Uterus (tissue), 2 donors: ENCODE measurements at regions not wholly inside any gene's neighbourhood (a gene's known extent, or its start where the extent isn't known, plus 50 kb on each side); places are given as distances from the start of the nearest gene placed in this dataset.

Experiments used
- POLR2A ChIP-seq, 2 donors: fragments of 450-650 bp; IDR thresholded peaks; one replicate each; pipeline ENCODE4 v1.6.1; 2016; ENCODE audit warnings: antibody characterized with exemption in 2 of 2, mild to moderate bottlenecking in 1 of 2, moderate library complexity in 1 of 2
- TF ChIP-seq, protein P1 (sequence below), 4 experiments: fragments of 200-600 bp in 2 of 4; fragments of 450-650 bp in 2 of 4; sonication (generic) in 2 of 4; IDR thresholded peaks; one replicate each; pipeline ENCODE4 v1.5.1; 2016 to 2019; ENCODE audit warnings: antibody characterized with exemption in 4 of 4, mild to moderate bottlenecking in 2 of 4, moderate library complexity in 1 of 4

DNA sequence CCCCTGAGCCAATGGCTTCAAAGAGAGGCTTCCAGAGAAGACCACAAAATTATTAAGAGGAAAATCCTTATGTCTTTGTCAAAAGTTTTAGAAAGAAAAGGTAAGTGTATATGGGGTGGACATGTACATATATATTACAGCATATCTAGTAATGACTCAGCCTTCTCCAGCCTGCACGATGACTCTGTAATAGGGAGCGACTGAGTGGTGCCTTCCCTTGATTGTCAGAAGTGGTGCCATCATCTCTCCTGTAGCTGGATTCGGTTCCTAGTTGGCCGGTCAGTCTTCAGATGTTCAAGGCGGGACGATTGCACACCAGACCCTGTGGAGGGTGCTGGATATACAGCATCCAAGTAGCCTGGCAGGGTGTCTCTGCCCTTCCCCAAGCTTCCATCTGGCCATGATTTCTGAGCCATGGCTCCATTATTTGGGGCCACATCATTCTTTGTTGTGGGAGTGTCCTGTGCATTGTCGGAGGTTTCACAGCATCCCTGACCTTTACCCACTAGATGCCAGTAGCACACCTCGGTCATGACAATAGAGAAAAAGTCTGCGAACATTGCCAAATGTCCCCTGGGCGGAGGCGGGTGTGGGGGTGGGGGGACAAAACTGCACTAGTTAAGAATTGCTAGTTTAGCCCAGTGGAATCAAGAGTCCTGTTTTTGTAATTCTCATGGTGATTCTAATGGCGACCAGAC lies 206.2 kb upstream of the KAZN start:
- TF ChIP-seq, protein P1, sequence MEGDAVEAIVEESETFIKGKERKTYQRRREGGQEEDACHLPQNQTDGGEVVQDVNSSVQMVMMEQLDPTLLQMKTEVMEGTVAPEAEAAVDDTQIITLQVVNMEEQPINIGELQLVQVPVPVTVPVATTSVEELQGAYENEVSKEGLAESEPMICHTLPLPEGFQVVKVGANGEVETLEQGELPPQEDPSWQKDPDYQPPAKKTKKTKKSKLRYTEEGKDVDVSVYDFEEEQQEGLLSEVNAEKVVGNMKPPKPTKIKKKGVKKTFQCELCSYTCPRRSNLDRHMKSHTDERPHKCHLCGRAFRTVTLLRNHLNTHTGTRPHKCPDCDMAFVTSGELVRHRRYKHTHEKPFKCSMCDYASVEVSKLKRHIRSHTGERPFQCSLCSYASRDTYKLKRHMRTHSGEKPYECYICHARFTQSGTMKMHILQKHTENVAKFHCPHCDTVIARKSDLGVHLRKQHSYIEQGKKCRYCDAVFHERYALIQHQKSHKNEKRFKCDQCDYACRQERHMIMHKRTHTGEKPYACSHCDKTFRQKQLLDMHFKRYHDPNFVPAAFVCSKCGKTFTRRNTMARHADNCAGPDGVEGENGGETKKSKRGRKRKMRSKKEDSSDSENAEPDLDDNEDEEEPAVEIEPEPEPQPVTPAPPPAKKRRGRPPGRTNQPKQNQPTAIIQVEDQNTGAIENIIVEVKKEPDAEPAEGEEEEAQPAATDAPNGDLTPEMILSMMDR (IDR thresholded peaks at IDR 0.05) = no peak
- no peak for TF ChIP-seq POLR2A (IDR thresholded peaks at IDR 0.05)
